ENCODE measurements at regions not wholly inside any gene's neighbourhood (a gene's known extent, or its start where the extent isn't known, plus 50 kb on each side); places are given as distances from the start of the nearest gene placed in this dataset.

DNA sequence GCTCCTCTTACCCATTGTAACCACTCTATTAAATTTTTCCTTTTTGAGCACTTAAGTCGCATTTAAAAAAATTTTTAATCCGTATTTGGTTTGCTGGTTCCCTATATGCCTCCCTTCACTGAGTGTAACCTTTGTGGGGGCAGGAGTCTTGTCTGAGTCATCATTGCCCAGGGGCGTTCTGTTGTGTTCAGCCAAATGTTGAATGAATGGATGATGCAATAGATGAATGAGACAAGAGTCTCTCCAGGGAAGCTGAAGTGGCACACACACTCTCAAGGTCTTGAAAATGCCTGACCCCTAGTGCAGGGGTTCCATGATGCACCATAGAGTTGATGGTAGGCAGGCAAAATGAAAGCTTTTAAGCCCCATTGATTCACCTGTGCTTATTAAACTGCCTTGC, 123.0 kb upstream of the RBFOX1 start:
- TF ChIP-seq, protein P1, sequence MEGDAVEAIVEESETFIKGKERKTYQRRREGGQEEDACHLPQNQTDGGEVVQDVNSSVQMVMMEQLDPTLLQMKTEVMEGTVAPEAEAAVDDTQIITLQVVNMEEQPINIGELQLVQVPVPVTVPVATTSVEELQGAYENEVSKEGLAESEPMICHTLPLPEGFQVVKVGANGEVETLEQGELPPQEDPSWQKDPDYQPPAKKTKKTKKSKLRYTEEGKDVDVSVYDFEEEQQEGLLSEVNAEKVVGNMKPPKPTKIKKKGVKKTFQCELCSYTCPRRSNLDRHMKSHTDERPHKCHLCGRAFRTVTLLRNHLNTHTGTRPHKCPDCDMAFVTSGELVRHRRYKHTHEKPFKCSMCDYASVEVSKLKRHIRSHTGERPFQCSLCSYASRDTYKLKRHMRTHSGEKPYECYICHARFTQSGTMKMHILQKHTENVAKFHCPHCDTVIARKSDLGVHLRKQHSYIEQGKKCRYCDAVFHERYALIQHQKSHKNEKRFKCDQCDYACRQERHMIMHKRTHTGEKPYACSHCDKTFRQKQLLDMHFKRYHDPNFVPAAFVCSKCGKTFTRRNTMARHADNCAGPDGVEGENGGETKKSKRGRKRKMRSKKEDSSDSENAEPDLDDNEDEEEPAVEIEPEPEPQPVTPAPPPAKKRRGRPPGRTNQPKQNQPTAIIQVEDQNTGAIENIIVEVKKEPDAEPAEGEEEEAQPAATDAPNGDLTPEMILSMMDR (IDR thresholded peaks at IDR 0.05; ENCODE audit: borderline replicate concordance, extremely low read depth, insufficient read depth), result no peak
- H3K4me3 ChIP-seq (ENCODE audit: low read length in 3 of 3), result no peak overlapping the region
- H3K27me3 ChIP-seq (ENCODE audit: control insufficient read depth, insufficient read depth, low read length), result no peaks in the 10 kb centered on the region
- no peaks in the 10 kb centered on the region for H3K36me3 ChIP-seq (ENCODE audit: control insufficient read depth in 2 of 3, insufficient read depth in 3 of 3, low read length in 3 of 3)
- no peak for DNase-seq
- FAIRE-seq, result no peak
- H3K9ac ChIP-seq (ENCODE audit: low read length in 3 of 3), result no peak overlapping the region
- H3K4me1 ChIP-seq (ENCODE audit: control insufficient read depth in 2 of 3, insufficient read depth in 2 of 3, low read depth in 1 of 3, low read length in 3 of 3), result no peaks in the 10 kb centered on the region
- H3K9me3 ChIP-seq (ENCODE audit: control insufficient read depth in 2 of 3, insufficient read depth in 1 of 3, low read length in 3 of 3), result no peaks in the 10 kb centered on the region
- intact Hi-C loops (cut with DNase I), result no loop called here
- H3K27ac ChIP-seq (ENCODE audit: low read depth in 2 of 2, low read length in 2 of 2), result no peak overlapping the region

GRCh38 chr16:7206469-7206868, 126.2 kb upstream of the RBFOX1 start:
- no peak for FAIRE-seq
- intact Hi-C loops (cut with DNase I), result no loop called here
- Histone ChIP-seq H3K27ac (ENCODE audit: low read depth in 2 of 2, low read length in 2 of 2) (no peak overlapping the region), H3K27me3 (ENCODE audit: control insufficient read depth, insufficient read depth, low read length) (no peaks in the 10 kb centered on the region), H3K36me3 (ENCODE audit: control insufficient read depth in 2 of 3, insufficient read depth in 3 of 3, low read length in 3 of 3) (no peaks in the 10 kb centered on the region), H3K4me1 (ENCODE audit: control insufficient read depth in 2 of 3, insufficient read depth in 2 of 3, low read depth in 1 of 3, low read length in 3 of 3) (no peaks in the 10 kb centered on the region), H3K9ac (ENCODE audit: low read length in 3 of 3) (no peak overlapping the region), H3K4me3 (ENCODE audit: low read length in 3 of 3) (no peak overlapping the region), H3K9me3 (ENCODE audit: control insufficient read depth in 2 of 3, insufficient read depth in 1 of 3, low read length in 3 of 3) (no peaks in the 10 kb centered on the region)
- DNase-seq, result no peak
- TF ChIP-seq, protein P1 (IDR thresholded peaks at IDR 0.05; ENCODE audit: borderline replicate concordance, extremely low read depth, insufficient read depth), result no peak

- FAIRE-seq (no peak), DNase-seq (no peak)
- TF ChIP-seq, protein P1 (IDR thresholded peaks at IDR 0.05; ENCODE audit: borderline replicate concordance, extremely low read depth, insufficient read depth), result no peak
- Histone ChIP-seq H3K9ac (ENCODE audit: low read length in 3 of 3) (no peak overlapping the region), H3K9me3 (ENCODE audit: control insufficient read depth in 2 of 3, insufficient read depth in 1 of 3, low read length in 3 of 3) (peaks cover 0 to 8% (median 0%) of the 10 kb centered on the region in 3 donors), H3K27ac (ENCODE audit: low read depth in 2 of 2, low read length in 2 of 2) (no peak overlapping the region), H3K4me1 (ENCODE audit: control insufficient read depth in 2 of 3, insufficient read depth in 2 of 3, low read depth in 1 of 3, low read length in 3 of 3) (no peaks in the 10 kb centered on the region), H3K36me3 (ENCODE audit: control insufficient read depth in 2 of 3, insufficient read depth in 3 of 3, low read length in 3 of 3) (no peaks in the 10 kb centered on the region), H3K27me3 (ENCODE audit: control insufficient read depth, insufficient read depth, low read length) (no peaks in the 10 kb centered on the region), H3K4me3 (ENCODE audit: low read length in 3 of 3) (no peak overlapping the region)
- intact Hi-C loops (cut with DNase I), result no loop called here
Measured at GRCh38 chr16:7200320-7200719, 132.3 kb upstream of the RBFOX1 start.

GRCh38 chr16:7185689-7186088, 147.0 kb upstream of the RBFOX1 start:
- DNase-seq (no peak), FAIRE-seq (no peak)
- H3K4me1 ChIP-seq (ENCODE audit: control insufficient read depth in 2 of 3, insufficient read depth in 2 of 3, low read depth in 1 of 3, low read length in 3 of 3), result no peaks in the 10 kb centered on the region
- H3K27ac ChIP-seq (ENCODE audit: low read depth in 2 of 2, low read length in 2 of 2), result no peak overlapping the region
- H3K9ac ChIP-seq (ENCODE audit: low read length in 3 of 3), result no peak overlapping the region
- no peak overlapping the region for H3K4me3 ChIP-seq (ENCODE audit: low read length in 3 of 3)
- TF ChIP-seq, protein P1 (IDR thresholded peaks at IDR 0.05; ENCODE audit: borderline replicate concordance, extremely low read depth, insufficient read depth), result no peak
- H3K36me3 ChIP-seq (ENCODE audit: control insufficient read depth in 2 of 3, insufficient read depth in 3 of 3, low read length in 3 of 3), result no peaks in the 10 kb centered on the region
- no peaks in the 10 kb centered on the region for H3K9me3 ChIP-seq (ENCODE audit: control insufficient read depth in 2 of 3, insufficient read depth in 1 of 3, low read length in 3 of 3)
- intact Hi-C loops (cut with DNase I), result no loop called here
- H3K27me3 ChIP-seq (ENCODE audit: control insufficient read depth, insufficient read depth, low read length), result no peaks in the 10 kb centered on the region
